ENCODE measurements at regions not wholly inside any gene's neighbourhood (a gene's known extent, or its start where the extent isn't known, plus 50 kb on each side); places are given as distances from the start of the nearest gene placed in this dataset.

GRCh38 chrY:17381431-17382070, 498.5 kb downstream of the CDY2B start:
- TF ChIP-seq CTCF (IDR thresholded peaks at IDR 0.05) (no peak), POLR2A (IDR thresholded peaks at IDR 0.05) (no peak)
